Calu3 (cell line): ENCODE measurements at regions not wholly inside any gene's neighbourhood (a gene's known extent, or its start where the extent isn't known, plus 50 kb on each side); places are given as distances from the start of the nearest gene placed in this dataset.

Source experiments
- BruUV-seq: library from RNA; stranded (reverse); fragments of 400-500 nt; replicated peaks from 2 replicates; lab custom pipeline; 2021; lab: Mats Ljungman, UMichigan
- CTCF ChIA-PET: fragments of 300-600 bp; sonication (Branson Sonifier 250); formaldehyde crosslinking; loops from one replicate; lab custom pipeline; 2022; ENCODE audit warnings: antibody characterized with exemption; lab: Charles Lee
- DNase-seq: peaks from one replicate; pipeline ENCODE4 v3.0.0; 2022
- H3K27ac Mint-ChIP-seq: one replicate; pipeline ENCODE4 v1.8.0; 2022; ENCODE audit warnings: mixed read lengths; ENCODE audit not compliant: unreplicated experiment
- H3K27me3 Mint-ChIP-seq: one replicate; pipeline ENCODE4 v1.8.0; 2022; ENCODE audit warnings: mixed read lengths; ENCODE audit not compliant: unreplicated experiment
- H3K36me3 Mint-ChIP-seq: one replicate; pipeline ENCODE4 v1.8.0; 2022; ENCODE audit warnings: mild to moderate bottlenecking, moderate library complexity, mixed read lengths; ENCODE audit not compliant: insufficient read depth, unreplicated experiment
- H3K4me1 Mint-ChIP-seq: one replicate; pipeline ENCODE4 v1.8.0; 2022; ENCODE audit warnings: mild to moderate bottlenecking, low read depth, mixed read lengths; ENCODE audit not compliant: unreplicated experiment
- H3K4me3 Mint-ChIP-seq: one replicate; pipeline ENCODE4 v1.8.0; 2022; ENCODE audit warnings: mild to moderate bottlenecking, low read depth, moderate library complexity, mixed read lengths; ENCODE audit not compliant: unreplicated experiment
- H3K9me3 Mint-ChIP-seq: one replicate; pipeline ENCODE4 v1.8.0; 2022; ENCODE audit warnings: low read depth, mixed read lengths; ENCODE audit not compliant: unreplicated experiment
- intact Hi-C: fragments of 100-400 bp; cut with micrococcal nuclease; formaldehyde crosslinking; loops from one replicate; pipeline ENCODE4 v1.10.0; 2022; ENCODE audit not compliant: unreplicated experiment
- TF ChIP-seq, protein P1 (sequence below): fragments of 200-600 bp; IDR thresholded peaks from one replicate; pipeline ENCODE4 v1.8.0; 2022; ENCODE audit warnings: antibody characterized with exemption; ENCODE audit not compliant: unreplicated experiment

DNA sequence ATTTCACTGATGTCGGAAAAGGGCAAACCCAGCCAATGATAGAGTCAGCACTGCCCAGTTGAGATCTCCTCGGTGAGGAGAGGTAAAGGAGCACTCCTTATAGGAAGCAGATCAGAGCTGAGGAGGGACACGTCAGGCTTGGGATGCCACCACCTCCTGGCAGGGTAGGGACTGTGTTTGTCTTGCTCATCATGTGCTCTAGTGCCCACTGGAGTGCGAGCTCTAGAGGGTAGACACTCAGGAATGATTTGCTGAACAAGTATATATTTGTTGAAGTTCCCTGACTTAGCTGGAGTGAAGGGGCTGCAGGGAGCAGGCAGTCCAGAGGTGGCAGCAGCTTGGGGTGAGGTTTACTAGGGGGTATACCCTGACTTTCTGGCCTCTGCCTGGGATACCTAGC is 146.5 kb downstream of the NOC3L start:
- Mint-ChIP-seq H3K4me3 (no peak overlapping the region), H3K27ac (no peak overlapping the region), H3K4me1 (peaks cover 10% of the 10 kb centered on the region), H3K36me3 (no peaks in the 10 kb centered on the region), H3K27me3 (peaks cover 24% of the 10 kb centered on the region), H3K9me3 (no peaks in the 10 kb centered on the region)
- no peak for DNase-seq
- CTCF ChIA-PET, result no interaction called here
- intact Hi-C loops, result no loop called here
- TF ChIP-seq, protein P1, sequence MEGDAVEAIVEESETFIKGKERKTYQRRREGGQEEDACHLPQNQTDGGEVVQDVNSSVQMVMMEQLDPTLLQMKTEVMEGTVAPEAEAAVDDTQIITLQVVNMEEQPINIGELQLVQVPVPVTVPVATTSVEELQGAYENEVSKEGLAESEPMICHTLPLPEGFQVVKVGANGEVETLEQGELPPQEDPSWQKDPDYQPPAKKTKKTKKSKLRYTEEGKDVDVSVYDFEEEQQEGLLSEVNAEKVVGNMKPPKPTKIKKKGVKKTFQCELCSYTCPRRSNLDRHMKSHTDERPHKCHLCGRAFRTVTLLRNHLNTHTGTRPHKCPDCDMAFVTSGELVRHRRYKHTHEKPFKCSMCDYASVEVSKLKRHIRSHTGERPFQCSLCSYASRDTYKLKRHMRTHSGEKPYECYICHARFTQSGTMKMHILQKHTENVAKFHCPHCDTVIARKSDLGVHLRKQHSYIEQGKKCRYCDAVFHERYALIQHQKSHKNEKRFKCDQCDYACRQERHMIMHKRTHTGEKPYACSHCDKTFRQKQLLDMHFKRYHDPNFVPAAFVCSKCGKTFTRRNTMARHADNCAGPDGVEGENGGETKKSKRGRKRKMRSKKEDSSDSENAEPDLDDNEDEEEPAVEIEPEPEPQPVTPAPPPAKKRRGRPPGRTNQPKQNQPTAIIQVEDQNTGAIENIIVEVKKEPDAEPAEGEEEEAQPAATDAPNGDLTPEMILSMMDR, result no peak
- no TSS peak for BruUV-seq

DNA sequence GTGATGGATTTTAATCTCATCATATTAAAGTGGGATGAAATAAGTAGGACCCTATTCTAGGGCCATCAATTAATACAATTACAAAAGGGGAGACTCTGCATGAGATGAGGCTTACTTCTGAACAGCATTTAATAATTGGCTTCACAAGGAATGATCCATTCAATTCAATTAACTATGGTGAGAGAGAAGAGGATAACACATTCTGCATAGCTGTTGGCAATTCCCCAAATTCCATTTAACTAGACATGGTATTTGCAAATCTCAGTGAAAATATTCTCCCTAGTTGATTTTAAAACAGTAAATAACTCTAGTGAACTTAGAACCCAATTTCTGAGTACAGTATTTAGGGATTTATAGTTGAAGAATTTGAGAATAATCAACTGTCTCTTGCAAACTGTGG is 145.3 kb downstream of the NOC3L start:
- CTCF ChIA-PET, result no interaction called here
- TF ChIP-seq, protein P1, result no peak
- intact Hi-C loops, result no loop called here
- Mint-ChIP-seq H3K36me3 (no peaks in the 10 kb centered on the region), H3K27ac (no peak overlapping the region), H3K27me3 (peaks cover 24% of the 10 kb centered on the region), H3K4me3 (no peak overlapping the region), H3K4me1 (peaks cover 10% of the 10 kb centered on the region), H3K9me3 (no peaks in the 10 kb centered on the region)
- no peak for DNase-seq
- no TSS peak for BruUV-seq

DNA sequence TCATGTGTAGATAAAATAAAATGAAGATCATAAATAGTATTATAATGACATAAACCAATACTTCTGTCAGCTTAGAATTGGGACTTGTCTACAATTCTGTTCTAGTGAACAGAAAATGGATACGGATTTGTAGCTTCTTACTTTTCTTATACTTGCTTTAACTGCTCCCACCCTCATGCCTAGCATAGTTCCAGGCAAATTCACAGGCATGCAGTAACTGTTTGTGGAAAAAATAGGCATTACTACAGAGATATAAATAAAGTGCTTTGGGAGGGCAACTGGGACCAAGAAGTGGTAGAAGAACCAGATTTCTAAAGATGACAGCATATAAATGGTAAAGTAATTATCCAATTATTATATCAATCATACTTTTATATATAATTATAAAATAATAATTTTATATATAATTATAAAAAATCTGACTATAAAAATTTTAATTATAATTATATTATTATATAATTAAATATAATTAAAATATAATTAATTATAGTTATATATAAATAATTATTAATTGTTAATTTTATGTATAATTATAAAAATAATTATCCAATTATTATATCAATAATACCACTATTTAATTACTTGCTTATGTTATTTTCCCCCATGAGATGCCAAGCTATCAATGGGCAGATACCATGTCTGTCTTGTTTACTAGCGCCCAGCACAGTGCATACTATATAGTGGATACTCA is 144.1 kb downstream of the NOC3L start:
- no peaks in the 10 kb centered on the region for H3K36me3 Mint-ChIP-seq
- CTCF ChIA-PET, result no interaction called here
- TF ChIP-seq, protein P1, result no peak
- H3K27me3 Mint-ChIP-seq, result peaks cover 24% of the 10 kb centered on the region
- no peak overlapping the region for H3K27ac Mint-ChIP-seq
- intact Hi-C loops, result no loop called here
- H3K4me3 Mint-ChIP-seq, result no peak overlapping the region
- H3K9me3 Mint-ChIP-seq, result no peaks in the 10 kb centered on the region
- no TSS peak for BruUV-seq
- peaks cover 2% of the 10 kb centered on the region for H3K4me1 Mint-ChIP-seq
- no peak for DNase-seq

DNA sequence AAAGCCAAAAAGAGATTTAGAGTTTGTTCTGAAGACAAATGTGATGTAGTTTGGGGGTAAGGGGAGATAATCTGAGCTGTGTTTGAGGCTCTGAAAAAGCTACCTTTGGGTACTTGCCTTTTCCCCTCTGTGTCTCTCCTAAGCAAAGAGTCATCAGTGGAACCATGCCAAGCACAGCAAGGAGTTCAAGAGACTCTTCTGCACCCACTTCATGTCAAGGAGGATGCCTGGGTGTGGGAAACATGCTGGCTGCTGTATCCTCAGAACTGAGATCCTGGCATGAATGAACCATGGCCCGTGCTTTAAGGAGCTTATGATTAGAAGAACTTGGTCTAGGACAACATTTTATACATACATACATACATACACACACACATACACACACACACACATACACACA is 142.9 kb downstream of the NOC3L start:
- Mint-ChIP-seq H3K27ac (no peak overlapping the region), H3K27me3 (peaks cover 13% of the 10 kb centered on the region), H3K9me3 (no peaks in the 10 kb centered on the region), H3K4me3 (no peak overlapping the region), H3K4me1 (no peaks in the 10 kb centered on the region), H3K36me3 (no peaks in the 10 kb centered on the region)
- intact Hi-C loops, result no loop called here
- TF ChIP-seq, protein P1, result no peak
- CTCF ChIA-PET, result no interaction called here
- BruUV-seq, result no TSS peak
- no peak for DNase-seq
